Renal cortical epithelial cell (primary cell): ENCODE measurements at regions not wholly inside any gene's neighbourhood (a gene's known extent, or its start where the extent isn't known, plus 50 kb on each side); places are given as distances from the start of the nearest gene placed in this dataset.

Experiments
- DNase-seq: peaks from one replicate; pipeline ENCODE4 v3.0.0-alpha.2; 2011; ENCODE audit warnings: low read depth

DNA sequence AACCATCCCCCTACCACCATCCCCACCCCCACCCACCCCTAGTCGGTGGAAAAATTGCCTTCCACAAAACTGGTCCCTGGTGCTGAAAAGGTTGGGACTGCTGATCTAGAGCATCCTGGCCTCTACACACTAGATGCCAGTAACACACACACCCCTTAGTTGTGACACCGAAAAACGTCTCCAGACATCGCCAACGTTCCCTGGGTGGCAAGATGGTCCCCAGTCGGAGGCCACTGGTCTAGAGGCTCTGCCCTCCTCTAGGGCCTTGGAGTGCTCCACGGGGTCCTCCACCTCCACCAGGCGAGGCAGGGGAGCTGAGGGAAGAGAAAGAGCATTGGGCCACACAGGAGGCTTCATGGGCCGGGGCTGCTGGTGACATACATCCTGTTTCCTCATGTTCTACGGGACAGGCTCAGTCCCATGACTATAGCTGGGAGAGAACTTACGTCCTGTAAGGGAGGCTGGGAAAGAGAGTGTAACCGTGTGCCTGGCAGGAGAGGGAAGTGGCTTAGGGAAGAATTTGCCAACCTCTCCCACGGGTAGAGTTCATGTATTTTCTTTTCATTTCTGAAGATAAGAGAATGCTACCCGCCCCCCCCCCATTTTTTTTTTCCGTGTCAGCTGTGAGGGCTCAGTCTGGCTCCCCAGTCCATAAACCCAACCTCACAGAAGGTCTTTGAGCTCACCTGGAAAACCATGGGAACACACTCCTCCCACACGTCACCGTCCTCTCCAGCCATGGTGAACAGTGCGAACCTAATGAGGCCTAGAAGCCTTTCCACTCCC lies 132.7 kb upstream of the MYCN start:
- DNase-seq: no peak

DNA sequence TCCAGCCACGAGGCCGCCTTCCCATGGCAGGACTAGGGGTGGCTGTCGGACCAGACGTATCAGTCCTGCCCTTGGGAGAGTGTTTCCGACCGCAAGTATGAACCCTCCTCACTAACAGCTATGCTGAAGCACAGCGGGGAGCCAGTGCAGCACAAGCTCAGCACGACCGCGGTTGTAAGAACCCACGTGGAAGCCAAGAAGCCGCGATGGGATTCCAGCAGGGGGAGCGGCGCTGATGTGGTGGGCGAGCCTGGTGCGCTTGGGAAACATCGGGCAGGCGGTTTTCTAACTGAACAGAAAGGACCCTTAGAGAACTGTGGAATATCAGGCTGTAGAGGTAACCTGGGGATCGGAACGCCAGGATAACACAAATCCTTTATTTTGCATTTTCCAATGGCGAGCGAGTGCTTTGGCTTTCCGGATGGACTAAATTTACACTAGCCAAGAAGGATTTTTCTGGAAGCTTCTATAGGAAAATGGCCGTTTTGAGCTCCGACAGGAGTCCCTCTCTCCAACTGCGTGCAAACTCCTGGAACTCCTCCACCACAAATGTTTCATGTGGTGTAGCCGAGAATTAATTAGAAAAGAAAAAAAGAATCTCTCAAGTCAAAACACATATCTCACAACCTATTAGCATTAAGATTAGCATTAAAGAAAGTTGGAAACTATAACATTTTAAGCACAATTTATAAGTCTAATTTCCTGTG lies 132.0 kb upstream of the MYCN start:
- DNase-seq: no peak

DNA sequence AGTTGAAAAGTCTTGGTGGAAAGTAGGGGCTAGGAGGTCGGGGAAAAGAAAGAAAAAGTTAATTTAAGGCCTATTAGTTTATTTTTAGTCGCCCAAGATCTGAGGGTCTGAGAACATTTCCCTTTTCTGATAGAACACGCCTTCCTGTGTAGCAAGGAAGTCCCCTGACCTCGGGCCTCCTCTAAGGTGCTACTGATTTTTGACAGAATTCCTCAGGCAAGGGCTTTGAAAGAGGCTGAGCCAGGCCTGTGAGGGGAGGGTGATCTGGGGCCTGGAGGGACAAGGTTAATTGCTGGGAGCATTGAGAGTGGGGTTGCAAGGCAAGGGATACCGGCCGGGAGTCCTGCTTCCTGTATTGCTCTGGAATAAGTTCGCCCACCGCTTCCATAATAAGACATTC lies 131.4 kb upstream of the MYCN start:
- DNase-seq: no peak

DNA sequence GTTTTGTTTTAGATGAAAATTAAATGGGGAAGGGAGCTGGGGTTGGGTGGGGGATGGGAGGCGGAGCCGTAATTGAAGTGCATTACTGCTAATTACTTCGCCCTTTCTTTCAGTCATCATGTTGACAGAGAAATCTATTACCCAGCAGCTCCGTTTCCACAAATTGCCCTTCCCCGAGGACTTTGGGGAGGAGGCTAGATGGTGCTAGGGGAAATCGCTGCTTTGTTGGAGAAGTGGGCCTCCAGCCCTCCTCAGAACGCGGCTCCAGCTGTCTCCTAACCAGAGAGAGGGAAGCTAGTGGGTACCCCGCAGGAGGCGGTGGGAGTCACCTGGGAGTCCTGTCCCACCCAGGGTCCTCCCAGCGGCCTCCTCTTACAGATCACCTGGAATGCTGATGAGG lies 130.9 kb upstream of the MYCN start:
- no peak for DNase-seq

DNA sequence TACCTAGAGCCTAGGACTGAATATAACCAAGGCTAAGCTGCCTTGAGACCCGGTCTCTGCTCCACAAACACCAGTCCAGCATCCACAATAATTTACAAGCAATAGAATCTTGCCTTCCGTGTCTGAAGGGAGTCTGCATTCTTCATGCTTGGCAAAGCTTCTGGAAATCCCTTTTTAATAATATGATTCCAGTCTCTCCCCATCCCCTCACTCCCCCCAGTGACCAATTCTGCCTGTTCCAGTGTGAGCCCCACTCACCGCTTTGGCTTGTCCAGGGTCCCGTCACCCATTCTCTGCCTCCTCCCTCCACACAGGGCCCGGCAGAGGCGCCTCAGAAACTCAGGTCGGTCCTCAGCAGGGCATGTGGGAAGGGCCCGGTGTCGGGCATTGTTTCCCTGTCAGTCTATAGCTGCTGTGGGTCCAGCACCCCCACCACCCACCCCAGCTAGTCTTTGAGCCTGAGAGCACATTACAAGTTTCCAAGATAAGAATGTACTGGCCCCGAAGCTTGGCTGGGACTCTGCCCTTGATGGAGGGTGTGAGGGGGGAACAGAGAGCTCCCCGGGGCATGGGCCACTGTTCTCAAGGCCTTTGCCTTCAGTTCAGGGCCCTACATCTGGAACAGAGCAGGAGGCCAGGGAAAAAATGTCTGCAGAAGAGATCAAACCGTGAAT lies 129.7 kb upstream of the MYCN start:
- DNase-seq: no peak

DNA sequence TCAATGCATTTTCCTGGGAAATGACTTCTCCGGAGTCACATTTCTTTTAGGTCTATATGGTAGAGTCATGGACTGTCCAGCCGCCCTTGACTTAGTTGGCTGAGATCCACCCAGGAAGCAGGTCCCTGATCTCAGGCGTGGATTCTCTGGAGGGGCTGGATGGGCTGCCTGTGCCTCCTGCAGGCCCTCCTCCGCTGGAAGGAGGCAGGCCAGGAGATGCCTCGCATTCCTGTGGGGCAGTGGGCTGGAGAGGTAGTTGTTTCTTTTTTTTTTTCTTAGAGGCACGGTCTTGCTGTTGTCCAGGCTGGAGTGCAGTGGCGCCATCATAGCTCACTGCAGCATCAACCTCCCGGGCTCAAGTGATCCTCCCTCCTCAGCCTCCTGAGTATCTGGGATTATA lies 129.0 kb upstream of the MYCN start:
- DNase-seq: peak; percentile 84

DNA sequence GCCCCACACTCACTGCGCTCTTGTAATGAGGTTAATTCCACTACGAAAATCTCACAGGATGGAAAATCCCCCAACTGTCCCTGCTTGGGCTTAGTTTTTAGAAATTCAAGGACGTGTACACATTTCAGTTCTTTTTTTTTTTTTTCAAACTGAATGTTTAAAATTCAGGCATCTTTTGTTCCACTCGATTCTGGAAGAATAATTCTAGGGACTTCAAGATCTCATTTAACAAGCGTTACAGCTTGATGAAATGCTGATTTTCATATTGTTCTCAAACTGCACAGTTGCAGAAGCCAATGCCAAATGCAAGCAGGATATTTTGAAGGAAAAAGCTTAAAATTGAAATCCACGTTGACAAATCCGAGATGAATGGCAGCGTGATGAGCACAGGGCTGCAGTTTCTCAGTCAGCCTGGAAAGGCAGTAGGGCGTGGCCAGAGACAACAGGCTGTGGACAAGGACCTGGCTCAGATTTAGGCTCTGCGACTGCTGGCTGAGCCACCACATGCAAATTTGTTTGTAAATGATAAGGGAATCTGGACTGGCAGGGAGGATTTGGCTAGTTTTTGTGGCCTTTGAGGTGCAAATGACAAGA lies 128.1 kb upstream of the MYCN start:
- no peak for DNase-seq

DNA sequence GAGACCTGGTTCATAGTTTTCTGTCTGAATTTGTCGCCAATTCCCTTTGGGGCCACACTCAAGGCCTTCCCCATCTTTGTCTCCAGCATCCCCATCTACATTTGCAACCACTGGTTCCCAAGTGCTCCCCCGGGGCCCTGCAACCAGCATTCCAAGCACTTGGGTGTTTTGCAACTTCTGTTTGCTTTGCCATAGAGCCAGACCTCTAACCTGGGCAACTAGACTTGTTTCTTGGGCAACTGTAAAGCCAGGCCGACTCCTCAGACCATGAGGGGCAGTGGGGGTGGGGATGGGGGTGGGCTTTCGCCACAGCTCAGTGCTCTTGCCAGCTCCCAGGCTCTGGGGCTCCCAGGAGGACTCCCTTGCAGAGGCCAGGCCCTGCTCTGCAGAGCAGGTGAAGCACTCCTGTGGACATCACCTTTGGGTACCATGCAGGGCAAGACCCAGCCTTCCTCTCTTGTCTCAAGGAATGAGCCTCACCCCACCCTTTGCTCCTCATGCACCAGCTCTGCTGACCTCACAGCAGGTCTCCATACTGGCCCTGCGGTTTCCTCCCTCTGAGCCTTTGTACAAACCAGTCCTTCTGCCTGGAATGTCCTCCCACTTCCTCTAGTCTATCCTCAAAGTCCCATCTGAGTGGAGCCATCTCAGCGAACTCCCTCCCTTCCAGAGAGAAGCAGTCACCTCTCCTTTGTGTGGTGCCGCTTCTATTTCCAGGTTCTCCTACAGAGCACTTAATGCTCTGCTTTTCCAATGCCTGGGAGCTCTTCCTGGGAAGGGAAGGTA lies 126.7 kb upstream of the MYCN start:
- no peak for DNase-seq

DNA sequence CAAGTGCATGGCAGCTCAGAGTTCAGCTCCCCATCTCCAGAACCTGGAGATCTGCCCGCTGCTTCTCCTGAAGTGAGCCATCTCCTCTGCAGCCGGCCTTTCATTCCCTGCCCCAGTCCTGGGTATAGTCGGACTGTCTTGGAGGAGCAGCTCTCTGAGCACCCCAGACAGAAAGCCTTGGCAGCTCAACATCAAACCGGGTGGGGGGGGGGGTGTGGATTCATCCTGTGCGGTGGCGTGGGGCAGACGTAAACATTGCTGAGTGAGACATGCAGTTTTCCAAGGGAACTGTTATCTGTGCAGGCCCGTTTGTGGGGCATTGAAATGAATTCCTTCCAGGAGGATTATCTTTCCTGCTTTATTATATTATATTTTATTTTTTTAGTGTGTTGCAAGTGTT lies 125.9 kb upstream of the MYCN start:
- DNase-seq: no peak

DNA sequence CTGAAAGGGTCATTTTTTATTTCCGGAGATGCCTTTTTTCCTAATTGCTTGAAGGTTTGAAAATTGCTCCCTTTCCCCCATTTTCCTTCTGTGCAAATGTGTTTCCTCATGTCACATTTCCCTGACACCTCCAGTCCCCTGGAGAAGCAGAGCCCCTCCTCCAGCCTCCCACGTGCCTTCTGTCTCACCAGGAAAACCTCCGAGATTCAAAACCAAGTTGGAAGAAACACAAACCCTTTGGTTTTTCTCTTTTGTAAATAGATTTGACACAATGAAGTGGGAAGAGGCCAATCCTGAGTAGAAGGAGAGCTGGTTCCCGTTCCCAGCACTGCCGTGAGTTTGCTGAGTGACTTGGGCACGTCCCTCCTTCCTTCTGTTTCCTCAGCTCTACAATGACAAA lies 125.4 kb upstream of the MYCN start:
- no peak for DNase-seq

DNA sequence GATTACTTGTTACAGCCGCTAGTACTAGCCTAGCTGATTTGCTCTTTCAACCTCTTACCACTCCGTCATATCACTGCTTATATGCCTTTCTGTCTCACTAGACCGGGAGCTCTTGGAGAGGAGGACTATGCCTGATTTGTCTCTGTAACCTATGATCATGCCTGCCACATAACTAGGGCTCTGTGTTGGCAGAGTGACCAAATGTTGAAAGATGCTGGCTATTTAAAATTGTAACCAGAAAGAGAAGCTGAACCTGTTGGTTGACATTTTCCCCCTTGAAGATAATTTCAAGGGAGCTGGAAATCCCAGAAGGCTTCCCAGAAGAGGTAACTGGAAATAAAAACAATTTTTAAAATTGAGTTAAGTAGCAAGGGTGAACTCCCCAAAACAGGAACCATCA lies 124.1 kb upstream of the MYCN start:
- no peak for DNase-seq

DNA sequence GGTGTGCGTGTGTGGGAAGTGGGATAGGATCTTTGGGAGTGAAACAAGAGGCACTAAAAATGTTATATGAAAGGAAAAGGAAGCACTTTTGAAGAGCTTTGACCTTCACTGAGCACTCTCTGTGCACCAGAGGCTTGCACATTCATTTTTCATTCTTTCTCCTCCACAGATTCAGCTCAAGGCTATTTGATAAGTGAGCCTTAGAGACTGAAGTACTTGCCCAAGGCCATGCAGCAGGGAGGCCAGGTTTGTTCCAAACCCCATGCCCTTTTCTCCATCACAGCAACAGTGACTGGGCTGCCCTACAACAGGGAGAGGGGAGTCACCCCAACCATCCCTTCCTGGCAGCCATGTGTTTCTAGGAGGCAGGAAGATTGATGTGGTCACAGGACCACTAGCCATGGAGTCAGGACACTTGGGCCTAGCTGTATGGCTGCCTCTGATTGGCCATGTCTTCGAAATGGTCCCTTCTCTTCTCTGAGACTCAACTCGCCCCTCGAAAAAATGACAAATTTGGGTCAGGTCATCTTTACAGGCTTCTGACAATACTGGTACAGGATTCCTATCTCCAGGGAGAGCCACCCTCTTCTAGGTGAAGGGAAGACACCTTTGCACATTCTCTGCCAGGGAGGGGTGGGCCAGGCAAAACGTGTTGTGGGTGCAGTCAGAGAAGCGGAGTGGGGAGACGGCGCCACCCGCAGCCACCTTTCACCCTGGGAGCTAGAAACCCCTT lies 123.5 kb upstream of the MYCN start:
- DNase-seq: no peak

DNA sequence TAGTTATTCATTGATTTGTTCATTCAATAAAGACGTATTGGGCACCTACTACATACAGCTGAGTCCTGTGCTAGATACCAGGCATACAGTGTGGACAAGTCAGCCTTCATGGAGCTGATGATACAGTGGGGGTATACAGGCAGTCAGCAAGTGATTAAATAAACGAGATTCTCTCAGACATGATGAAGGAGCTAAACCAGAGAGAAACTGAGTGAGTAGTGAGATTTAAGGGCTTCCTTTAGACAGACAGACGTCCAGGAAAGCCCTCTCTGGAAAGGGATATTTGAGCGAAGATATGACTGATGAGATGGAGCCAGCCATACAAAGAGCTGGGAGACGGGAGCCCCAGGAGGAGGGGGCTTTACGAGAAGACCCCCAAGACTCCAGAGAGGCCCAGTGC lies 122.6 kb upstream of the MYCN start:
- DNase-seq: no peak

DNA sequence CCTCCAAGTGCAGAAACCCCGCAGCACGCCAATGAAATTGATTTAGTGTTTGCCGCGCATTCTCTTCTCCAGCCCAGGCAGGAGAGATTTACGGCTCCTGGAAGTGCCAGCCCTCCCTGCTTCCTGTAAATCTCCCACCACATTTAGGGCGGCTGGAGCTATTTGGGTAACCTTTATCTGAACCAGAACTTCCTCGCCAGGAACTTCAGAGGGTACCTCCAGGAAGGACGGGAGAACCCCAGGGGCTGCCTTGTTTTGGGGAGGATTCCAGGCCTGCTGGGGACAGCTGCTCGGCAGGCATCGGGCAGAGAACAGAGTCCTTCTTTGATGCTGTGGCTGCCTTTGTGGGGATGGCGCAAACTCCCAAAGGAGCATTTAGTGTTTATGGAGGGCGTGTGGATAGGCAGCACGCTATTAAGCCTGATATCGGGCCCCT lies 122.0 kb upstream of the MYCN start:
- DNase-seq: no peak

DNA sequence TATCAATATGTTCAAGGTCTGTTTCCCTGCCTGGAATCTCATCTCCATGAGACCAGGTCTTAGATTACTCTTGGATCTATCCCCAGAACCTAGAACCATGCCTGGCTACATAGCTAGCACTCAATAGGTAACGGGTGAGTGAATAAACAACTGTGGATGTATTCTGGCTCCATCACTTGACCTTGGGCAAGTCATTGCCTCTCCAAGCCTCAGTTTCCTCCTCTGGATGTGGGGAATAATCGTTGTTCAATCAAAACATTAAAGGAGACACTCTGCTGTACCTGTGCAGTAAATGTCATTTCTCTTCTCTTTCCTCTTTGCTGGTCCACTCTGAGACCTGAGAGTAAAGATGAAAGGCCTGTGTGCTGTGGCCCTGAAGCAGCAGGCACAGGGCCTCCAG lies 121.5 kb upstream of the MYCN start:
- no peak for DNase-seq

DNA sequence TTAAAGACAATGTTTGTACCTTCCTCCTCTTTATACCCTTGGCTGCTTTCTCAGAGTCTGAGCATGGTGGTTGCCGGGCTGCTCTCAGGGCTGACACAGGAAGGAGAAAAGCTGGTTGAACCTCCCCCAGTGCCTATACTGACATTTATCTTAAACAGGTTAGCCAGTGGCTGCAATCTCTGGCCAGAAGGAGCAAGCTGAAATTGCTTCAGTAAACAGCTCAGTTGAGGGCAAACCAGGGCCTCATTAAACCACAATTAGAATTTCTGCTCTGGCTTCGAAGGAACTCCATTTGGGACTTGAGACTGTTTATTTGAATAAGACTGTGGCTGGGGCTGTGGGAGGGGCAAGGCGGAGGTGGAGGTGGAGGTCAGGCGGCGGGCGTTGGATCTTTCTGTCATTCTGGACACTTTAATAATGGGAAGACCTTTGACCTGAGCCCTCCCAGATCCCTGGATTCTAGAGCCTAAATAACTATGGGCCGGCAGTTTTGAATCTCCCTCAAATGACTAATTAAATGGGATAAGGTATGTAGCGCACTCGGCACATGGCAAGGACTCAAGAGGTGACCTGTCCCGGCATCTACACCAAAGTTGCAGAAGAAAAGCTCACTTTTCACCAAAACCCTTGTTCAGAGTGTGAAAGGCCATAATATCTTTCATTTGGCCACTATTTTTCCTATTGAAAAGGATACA lies 120.6 kb upstream of the MYCN start:
- no peak for DNase-seq

DNA sequence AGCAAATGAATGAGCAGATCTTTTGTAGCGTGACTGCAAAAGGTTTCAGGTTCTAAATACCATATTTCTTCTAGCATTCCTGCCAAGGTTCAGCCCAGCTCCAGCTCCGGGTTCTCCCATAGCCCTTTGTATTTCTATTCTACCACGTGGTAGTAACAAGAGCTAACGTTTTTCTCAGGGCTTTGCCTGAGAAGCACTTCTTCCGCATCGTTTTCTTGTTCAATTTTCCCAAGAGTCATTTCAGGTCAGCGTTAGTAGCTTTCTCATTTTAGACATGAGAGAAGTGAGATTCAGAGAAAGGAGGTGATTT lies 120.1 kb upstream of the MYCN start:
- DNase-seq: no peak

DNA sequence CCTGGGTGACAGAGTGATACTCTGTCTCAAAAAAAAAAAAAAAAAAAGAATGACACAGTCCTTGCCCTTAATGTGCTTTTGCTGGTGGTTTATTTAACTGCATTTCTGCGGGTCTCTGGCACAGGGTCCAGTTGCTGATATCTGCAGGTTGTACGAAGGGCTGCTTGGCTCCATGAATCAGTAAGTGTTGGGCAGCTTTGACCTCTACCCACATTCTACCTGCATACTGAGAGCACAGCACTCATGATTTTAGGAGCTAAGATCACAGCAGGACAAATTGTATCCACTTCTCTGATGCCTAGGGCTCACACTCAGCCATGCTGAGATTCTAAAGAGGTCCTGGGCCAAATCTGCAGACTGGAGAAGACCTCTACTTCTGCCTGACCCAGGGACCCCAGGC lies 119.4 kb upstream of the MYCN start:
- DNase-seq: no peak

DNA sequence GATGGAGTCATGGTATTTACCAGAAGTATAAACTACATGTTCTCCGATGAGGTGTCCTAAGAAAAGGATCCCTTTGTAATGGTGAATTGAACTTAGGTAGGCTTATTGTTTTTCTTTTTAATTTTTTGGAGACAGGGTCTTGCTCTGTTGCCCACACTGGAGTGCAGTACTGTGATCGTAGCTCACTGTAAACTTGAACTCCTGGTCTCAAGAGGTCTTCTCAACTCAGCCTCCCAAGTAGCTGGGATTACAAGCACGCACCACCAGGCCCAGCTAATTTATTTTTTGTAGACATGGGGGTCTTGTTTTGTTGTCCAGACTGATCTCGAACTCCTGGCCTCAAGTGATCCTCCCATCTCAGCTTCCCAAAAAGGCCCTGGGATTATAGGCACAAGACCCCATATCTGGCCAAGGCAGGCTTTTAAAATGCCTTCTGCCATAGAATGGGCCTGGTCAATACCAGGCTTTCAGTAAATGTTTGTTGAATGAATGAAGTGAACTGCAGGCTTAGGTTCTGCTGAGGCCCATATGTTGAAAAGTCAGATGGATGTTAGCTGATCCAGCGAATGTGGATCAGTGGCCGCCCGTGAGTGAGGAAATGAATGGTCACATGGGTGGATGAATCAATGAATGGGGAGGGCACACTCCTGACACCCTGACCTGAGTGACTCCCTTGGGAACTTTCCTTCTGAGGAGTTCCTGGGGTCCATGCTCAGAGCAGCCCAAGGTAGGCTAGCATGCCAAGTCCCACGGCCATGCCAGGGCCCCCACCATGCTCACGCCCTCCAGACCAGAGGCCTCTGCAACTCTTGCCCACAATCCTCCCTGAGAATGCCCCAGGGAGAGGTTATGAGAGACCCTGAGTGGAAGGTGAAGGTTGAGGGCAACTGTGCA lies 118.0 kb upstream of the MYCN start:
- no peak for DNase-seq
